ENCODE measurements at regions not wholly inside any gene's neighbourhood (a gene's known extent, or its start where the extent isn't known, plus 50 kb on each side); places are given as distances from the start of the nearest gene placed in this dataset.

GRCh38 chr14:86723254-86723624 is 1193.3 kb downstream of the FLRT2 start:
- TF ChIP-seq CTCF (IDR thresholded peaks at IDR 0.05), result no peak
- no peak for TF ChIP-seq POLR2A (IDR thresholded peaks at IDR 0.05)

All from body of pancreas (tissue), 4 donors.